ENCODE measurements at regions not wholly inside any gene's neighbourhood (a gene's known extent, or its start where the extent isn't known, plus 50 kb on each side); places are given as distances from the start of the nearest gene placed in this dataset.

DNA sequence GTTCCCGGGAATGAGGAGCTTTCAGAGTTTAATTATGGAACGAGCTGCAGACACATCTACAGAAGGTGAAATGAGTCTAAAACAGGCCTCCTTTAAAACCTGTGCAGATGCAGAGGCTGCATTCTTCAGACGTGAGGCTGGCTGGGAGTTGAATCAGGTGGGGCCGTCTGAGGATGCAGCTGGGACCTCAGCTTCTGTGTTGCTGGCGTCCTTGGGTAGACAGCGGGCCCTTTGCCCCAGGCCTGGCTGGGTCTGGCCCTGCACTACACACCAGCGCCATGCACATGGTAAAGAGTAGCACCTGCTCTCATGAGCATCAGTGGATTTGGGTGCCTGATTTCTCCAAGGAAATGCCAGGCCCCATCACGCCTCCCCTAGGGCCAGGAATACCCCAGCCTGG, 67.3 kb downstream of the TMEM18 start:
- TF ChIP-seq, protein P1, sequence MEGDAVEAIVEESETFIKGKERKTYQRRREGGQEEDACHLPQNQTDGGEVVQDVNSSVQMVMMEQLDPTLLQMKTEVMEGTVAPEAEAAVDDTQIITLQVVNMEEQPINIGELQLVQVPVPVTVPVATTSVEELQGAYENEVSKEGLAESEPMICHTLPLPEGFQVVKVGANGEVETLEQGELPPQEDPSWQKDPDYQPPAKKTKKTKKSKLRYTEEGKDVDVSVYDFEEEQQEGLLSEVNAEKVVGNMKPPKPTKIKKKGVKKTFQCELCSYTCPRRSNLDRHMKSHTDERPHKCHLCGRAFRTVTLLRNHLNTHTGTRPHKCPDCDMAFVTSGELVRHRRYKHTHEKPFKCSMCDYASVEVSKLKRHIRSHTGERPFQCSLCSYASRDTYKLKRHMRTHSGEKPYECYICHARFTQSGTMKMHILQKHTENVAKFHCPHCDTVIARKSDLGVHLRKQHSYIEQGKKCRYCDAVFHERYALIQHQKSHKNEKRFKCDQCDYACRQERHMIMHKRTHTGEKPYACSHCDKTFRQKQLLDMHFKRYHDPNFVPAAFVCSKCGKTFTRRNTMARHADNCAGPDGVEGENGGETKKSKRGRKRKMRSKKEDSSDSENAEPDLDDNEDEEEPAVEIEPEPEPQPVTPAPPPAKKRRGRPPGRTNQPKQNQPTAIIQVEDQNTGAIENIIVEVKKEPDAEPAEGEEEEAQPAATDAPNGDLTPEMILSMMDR (IDR thresholded peaks at IDR 0.05) = no peak
- TF ChIP-seq POLR2A (IDR thresholded peaks at IDR 0.05) = no peak

Measured in vagina (tissue), 2 donors.